Immature natural killer cell (primary cell): ENCODE measurements at regions not wholly inside any gene's neighbourhood (a gene's known extent, or its start where the extent isn't known, plus 50 kb on each side); places are given as distances from the start of the nearest gene placed in this dataset.
"Not testable (repeated sequence)": the region's sequence is repeated elsewhere in the genome, so short reads cannot be mapped to it uniquely, and the experiment has no call there.

Source experiments
- DNase-seq, 3 donors: peaks; one replicate each; pipeline ENCODE4 v3.0.0; 2022; ENCODE audit warnings: mixed read lengths in 1 of 3
- H3K27ac Mint-ChIP-seq, 6 donors: one replicate each; pipeline ENCODE4 v1.8.0; 2020; ENCODE audit warnings: mixed read lengths in 6 of 6, mild to moderate bottlenecking in 5 of 6, inconsistent platforms in 4 of 6, moderate library complexity in 3 of 6
- H3K27me3 Mint-ChIP-seq, 3 donors: one replicate each; pipeline ENCODE4 v1.8.0; 2020 to 2021; ENCODE audit warnings: low read depth in 3 of 3, mild to moderate bottlenecking in 3 of 3, mixed read lengths in 3 of 3, moderate library complexity in 3 of 3, inconsistent platforms in 1 of 3
- H3K36me3 Mint-ChIP-seq, 3 donors: one replicate each; pipeline ENCODE4 v1.8.0; 2020; ENCODE audit warnings: mixed read lengths in 3 of 3, inconsistent platforms in 2 of 3, mild to moderate bottlenecking in 2 of 3
- H3K4me1 Mint-ChIP-seq, 2 donors: one replicate each; pipeline ENCODE4 v1.8.0; 2020; ENCODE audit warnings: inconsistent platforms in 2 of 2, mild to moderate bottlenecking in 2 of 2, mixed read lengths in 2 of 2, moderate library complexity in 1 of 2
- H3K4me3 Mint-ChIP-seq, 5 donors: one replicate each; pipeline ENCODE4 v1.8.0; 2020; ENCODE audit warnings: mild to moderate bottlenecking in 5 of 5, mixed read lengths in 5 of 5, inconsistent platforms in 3 of 5, moderate library complexity in 3 of 5
- H3K9me3 Mint-ChIP-seq, 6 donors: one replicate each; pipeline ENCODE4 v1.8.0; 2020; ENCODE audit warnings: mild to moderate bottlenecking in 6 of 6, mixed read lengths in 6 of 6, inconsistent platforms in 4 of 6, moderate library complexity in 3 of 6

GRCh38 chr5:67581203-67581602, 384.6 kb upstream of the CD180 start:
- no peak for DNase-seq
- Mint-ChIP-seq H3K4me1 (peaks cover 0 to 3% of the 10 kb centered on the region in 2 donors), H3K27me3 (peaks cover 0 to 2% (median 1%) of the 10 kb centered on the region in 3 donors), H3K27ac (no peak overlapping the region), H3K4me3 (no peak overlapping the region), H3K9me3 (no peaks in the 10 kb centered on the region), H3K36me3 (peaks cover 0 to 7% (median 0%) of the 10 kb centered on the region in 3 donors)

GRCh38 chr5:67578011-67578410, 381.4 kb upstream of the CD180 start:
- Mint-ChIP-seq H3K4me1 (peaks cover 4 to 10% of the 10 kb centered on the region in 2 donors), H3K9me3 (peaks cover 0 to 28% (median 10%) of the 10 kb centered on the region in 6 donors), H3K27ac (no peak overlapping the region), H3K36me3 (peaks cover 9 to 20% (median 15%) of the 10 kb centered on the region in 3 donors), H3K27me3 (peaks cover 0 to 5% (median 0%) of the 10 kb centered on the region in 3 donors), H3K4me3 (no peak overlapping the region)
- no peak for DNase-seq

- no peak overlapping the region for H3K4me3 Mint-ChIP-seq
- H3K9me3 Mint-ChIP-seq: peaks cover 0 to 31% (median 13%) of the 10 kb centered on the region in 6 donors
- DNase-seq: no peak
- no peak overlapping the region for H3K27ac Mint-ChIP-seq
- peaks cover 7 to 20% (median 17%) of the 10 kb centered on the region in 3 donors for H3K36me3 Mint-ChIP-seq
- peaks cover 0 to 5% (median 0%) of the 10 kb centered on the region in 3 donors for H3K27me3 Mint-ChIP-seq
- peaks cover 9 to 16% of the 10 kb centered on the region in 2 donors for H3K4me1 Mint-ChIP-seq
Measured at GRCh38 chr5:67577424-67577823, 380.8 kb upstream of the CD180 start.

- no peak for DNase-seq
- H3K27me3 Mint-ChIP-seq: peaks cover 0 to 5% (median 0%) of the 10 kb centered on the region in 3 donors
- peaks cover 5 to 20% (median 17%) of the 10 kb centered on the region in 3 donors for H3K36me3 Mint-ChIP-seq
- H3K4me1 Mint-ChIP-seq: peaks cover 10 to 20% of the 10 kb centered on the region in 2 donors
- peaks cover 0 to 31% (median 13%) of the 10 kb centered on the region in 6 donors for H3K9me3 Mint-ChIP-seq
- no peak overlapping the region for H3K4me3 Mint-ChIP-seq
- no peak overlapping the region for H3K27ac Mint-ChIP-seq
Measured at GRCh38 chr5:67576112-67576511, 379.5 kb upstream of the CD180 start.

- H3K36me3 Mint-ChIP-seq: peaks cover 5 to 20% (median 17%) of the 10 kb centered on the region in 3 donors
- peaks cover 10 to 20% of the 10 kb centered on the region in 2 donors for H3K4me1 Mint-ChIP-seq
- H3K9me3 Mint-ChIP-seq: peaks cover 0 to 31% (median 13%) of the 10 kb centered on the region in 6 donors
- no peak overlapping the region for H3K4me3 Mint-ChIP-seq
- no peak overlapping the region for H3K27ac Mint-ChIP-seq
- peaks cover 0 to 5% (median 3%) of the 10 kb centered on the region in 3 donors for H3K27me3 Mint-ChIP-seq
- DNase-seq: no peak
Measured at GRCh38 chr5:67575087-67575486, 378.5 kb upstream of the CD180 start.

- Mint-ChIP-seq H3K4me3 (no peak overlapping the region), H3K9me3 (peaks cover 8 to 27% (median 18%) of the 10 kb centered on the region in 6 donors), H3K36me3 (peaks cover 0 to 8% (median 6%) of the 10 kb centered on the region in 3 donors), H3K27ac (no peak overlapping the region), H3K4me1 (peaks cover 4 to 9% of the 10 kb centered on the region in 2 donors), H3K27me3 (peaks cover 0 to 10% (median 2%) of the 10 kb centered on the region in 3 donors)
- DNase-seq: no peak
Measured at GRCh38 chr5:67561151-67561932, 364.7 kb upstream of the CD180 start.

GRCh38 chr5:67552773-67553172, 356.2 kb upstream of the CD180 start:
- DNase-seq: no peak
- Mint-ChIP-seq H3K9me3 (no peaks in the 10 kb centered on the region), H3K4me3 (no peak overlapping the region), H3K4me1 (peaks cover 5 to 11% of the 10 kb centered on the region in 2 donors), H3K27me3 (peaks cover 0 to 5% (median 4%) of the 10 kb centered on the region in 3 donors), H3K36me3 (no peaks in the 10 kb centered on the region), H3K27ac (no peak overlapping the region)

GRCh38 chr5:67549947-67550346, 353.3 kb upstream of the CD180 start:
- H3K9me3 Mint-ChIP-seq: peaks cover 0 to 2% (median 0%) of the 10 kb centered on the region in 6 donors
- no peak overlapping the region for H3K4me3 Mint-ChIP-seq
- peaks cover 0 to 5% (median 3%) of the 10 kb centered on the region in 3 donors for H3K36me3 Mint-ChIP-seq
- DNase-seq: no peak
- no peak overlapping the region for H3K27ac Mint-ChIP-seq
- H3K27me3 Mint-ChIP-seq: peaks cover 0 to 2% (median 0%) of the 10 kb centered on the region in 3 donors
- H3K4me1 Mint-ChIP-seq: peaks cover 6 to 14% of the 10 kb centered on the region in 2 donors

- Mint-ChIP-seq H3K36me3 (peaks cover 0 to 5% (median 4%) of the 10 kb centered on the region in 3 donors), H3K4me1 (peaks cover 6 to 14% of the 10 kb centered on the region in 2 donors), H3K4me3 (no peak overlapping the region), H3K27ac (no peak overlapping the region), H3K27me3 (peaks cover 0 to 2% (median 0%) of the 10 kb centered on the region in 3 donors), H3K9me3 (peaks cover 0 to 2% (median 0%) of the 10 kb centered on the region in 6 donors)
- no peak for DNase-seq
Measured at GRCh38 chr5:67549296-67549618, 352.7 kb upstream of the CD180 start.

GRCh38 chr5:67548520-67549295, 352.1 kb upstream of the CD180 start:
- peaks cover 0 to 2% (median 0%) of the 10 kb centered on the region in 3 donors for H3K27me3 Mint-ChIP-seq

GRCh38 chr5:67547682-67548081, 351.1 kb upstream of the CD180 start:
- peaks cover 0 to 5% (median 4%) of the 10 kb centered on the region in 3 donors for H3K36me3 Mint-ChIP-seq
- H3K9me3 Mint-ChIP-seq: peaks cover 0 to 2% (median 0%) of the 10 kb centered on the region in 6 donors
- peaks cover 0 to 2% (median 0%) of the 10 kb centered on the region in 3 donors for H3K27me3 Mint-ChIP-seq
- peak overlapping the region in 2 of 5 donors; percentile 11 to 46 for H3K4me3 Mint-ChIP-seq
- DNase-seq: no peak
- no peak overlapping the region for H3K27ac Mint-ChIP-seq
- H3K4me1 Mint-ChIP-seq: peaks cover 6 to 14% of the 10 kb centered on the region in 2 donors

More at GRCh38 chr5:67548520-67549295, 352.1 kb upstream of the CD180 start:
- DNase-seq: no peak
- Mint-ChIP-seq H3K4me1 (peaks cover 6 to 14% of the 10 kb centered on the region in 2 donors), H3K4me3 (peak overlapping the region in 4 of 5 donors; percentile 26 to 62 (median 44)), H3K27ac (peak overlapping the region in 2 of 6 donors; percentile 20 to 50), H3K9me3 (peaks cover 0 to 2% (median 0%) of the 10 kb centered on the region in 6 donors), H3K36me3 (peaks cover 0 to 5% (median 4%) of the 10 kb centered on the region in 3 donors)

GRCh38 chr5:67544942-67545341, 348.3 kb upstream of the CD180 start:
- peaks cover 6 to 14% of the 10 kb centered on the region in 2 donors for H3K4me1 Mint-ChIP-seq
- H3K9me3 Mint-ChIP-seq, H3K36me3 Mint-ChIP-seq, DNase-seq, H3K4me3 Mint-ChIP-seq, H3K27ac Mint-ChIP-seq, H3K27me3 Mint-ChIP-seq: not testable (repeated sequence)

GRCh38 chr5:67543720-67544270, 347.2 kb upstream of the CD180 start:
- no peak for DNase-seq
- Mint-ChIP-seq H3K9me3 (peaks cover 0 to 2% (median 0%) of the 10 kb centered on the region in 6 donors), H3K27ac (no peak overlapping the region), H3K36me3 (peaks cover 0 to 5% (median 4%) of the 10 kb centered on the region in 3 donors), H3K4me1 (peaks cover 6 to 13% of the 10 kb centered on the region in 2 donors), H3K4me3 (no peak overlapping the region), H3K27me3 (peaks cover 2 to 3% (median 3%) of the 10 kb centered on the region in 3 donors)
